Upper lobe of left lung (tissue), 6 donors: ENCODE measurements at regions not wholly inside any gene's neighbourhood (a gene's known extent, or its start where the extent isn't known, plus 50 kb on each side); places are given as distances from the start of the nearest gene placed in this dataset.

Experiments used
- ATAC-seq, 2 donors: fragments of 200-7000 bp; cut with Tn5 transposase; one replicate each; pipeline ENCODE4 v1.9.1; 2022; ENCODE audit warnings: mild to moderate bottlenecking in 2 of 2, moderate library complexity in 2 of 2; ENCODE audit not compliant: low FRiP score in 2 of 2
- DNase-seq, 2 donors: peaks; one replicate each; pipeline ENCODE4 v3.0.0-alpha.2; 2019 to 2020
- H3K27ac ChIP-seq, 4 donors: fragments of 200-600 bp; sonication (generic); one replicate each; pipeline ENCODE4 v1.5.1; 2016 to 2019
- H3K27me3 ChIP-seq, 4 donors: fragments of 200-600 bp; sonication (generic); one replicate each; pipeline ENCODE4 v1.5.1; 2017 to 2019
- H3K36me3 ChIP-seq, 4 donors: fragments of 200-600 bp; sonication (generic); one replicate each; pipeline ENCODE4 v1.5.1; 2016 to 2019
- H3K4me1 ChIP-seq, 4 donors: fragments of 200-600 bp; sonication (generic); one replicate each; pipeline ENCODE4 v1.5.1; 2018 to 2019
- H3K4me3 ChIP-seq, 4 donors: fragments of 200-600 bp; sonication (generic); one replicate each; pipeline ENCODE4 v1.5.1; 2017 to 2019; ENCODE audit warnings: mild to moderate bottlenecking in 2 of 4, moderate library complexity in 1 of 4
- H3K9me3 ChIP-seq, 4 donors: fragments of 200-600 bp; sonication (generic); one replicate each; pipeline ENCODE4 v1.5.1; 2018 to 2019
- EP300 ChIP-seq, 4 donors: sonication (generic); formaldehyde crosslinking; IDR thresholded peaks; one replicate each; pipeline ENCODE4 v1.5.1; 2017; ENCODE audit warnings: antibody characterized with exemption in 4 of 4, control low read depth in 2 of 4
- POLR2A ChIP-seq, 4 donors: fragments of 450-650 bp; IDR thresholded peaks; one replicate each; pipeline ENCODE4 v1.5.1; 2016 to 2017; ENCODE audit warnings: antibody characterized with exemption in 4 of 4, mild to moderate bottlenecking in 2 of 4
- POLR2AphosphoS5 ChIP-seq, 2 donors: sonication (generic); formaldehyde crosslinking; IDR thresholded peaks; one replicate each; pipeline ENCODE4 v1.5.1; 2017; ENCODE audit warnings: antibody characterized with exemption in 2 of 2
- WGBS, 2 donors: methylation state at CpG; one replicate each; pipeline ENCODE4 v1.1.5; 2017 to 2018; 5-methylcytosine and 5-hydroxymethylcytosine counted together
- TF ChIP-seq, protein P1 (sequence below), 6 experiments: fragments of 450-650 bp in 4 of 6; fragments of 200-600 bp in 2 of 6; sonication (generic) in 2 of 6; IDR thresholded peaks; one replicate each; pipeline ENCODE4 v1.5.1; 2016 to 2019; ENCODE audit warnings: antibody characterized with exemption in 6 of 6
- donor health status: DM: no; HTN: no; CAD: no; lungs with moderate emphysema.
- donor health status: DM: no; HTN: yes; CAD: no; lungs with severe emphysema.

DNA sequence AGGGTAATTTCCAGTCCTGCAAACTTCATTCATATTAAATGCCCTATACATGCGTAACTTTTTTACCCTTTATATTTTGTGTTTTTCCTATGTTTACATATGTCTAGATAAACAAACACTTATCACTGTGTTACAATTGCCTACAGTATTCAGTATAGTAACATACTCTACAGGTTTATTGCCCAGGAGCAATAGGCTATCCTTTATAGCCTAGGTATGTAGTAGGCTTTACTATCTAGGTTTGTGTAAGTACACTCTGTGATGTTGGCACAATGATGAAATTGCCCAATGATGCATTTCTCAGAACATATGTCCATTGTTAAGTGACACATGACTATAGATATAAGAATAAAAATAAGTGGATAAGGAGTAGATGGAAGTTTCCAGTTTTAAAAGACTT, 345.5 kb upstream of the C1orf87 start:
- Histone ChIP-seq H3K9me3 (no peaks in the 10 kb centered on the region), H3K36me3 (no peaks in the 10 kb centered on the region), H3K4me1 (no peaks in the 10 kb centered on the region), H3K27ac (no peak overlapping the region), H3K4me3 (no peak overlapping the region), H3K27me3 (no peaks in the 10 kb centered on the region)
- TF ChIP-seq POLR2A (IDR thresholded peaks at IDR 0.05) = no peak
- no peak for TF ChIP-seq POLR2AphosphoS5 (IDR thresholded peaks at IDR 0.05)
- TF ChIP-seq EP300 (IDR thresholded peaks at IDR 0.05) = no peak
- TF ChIP-seq, protein P1, sequence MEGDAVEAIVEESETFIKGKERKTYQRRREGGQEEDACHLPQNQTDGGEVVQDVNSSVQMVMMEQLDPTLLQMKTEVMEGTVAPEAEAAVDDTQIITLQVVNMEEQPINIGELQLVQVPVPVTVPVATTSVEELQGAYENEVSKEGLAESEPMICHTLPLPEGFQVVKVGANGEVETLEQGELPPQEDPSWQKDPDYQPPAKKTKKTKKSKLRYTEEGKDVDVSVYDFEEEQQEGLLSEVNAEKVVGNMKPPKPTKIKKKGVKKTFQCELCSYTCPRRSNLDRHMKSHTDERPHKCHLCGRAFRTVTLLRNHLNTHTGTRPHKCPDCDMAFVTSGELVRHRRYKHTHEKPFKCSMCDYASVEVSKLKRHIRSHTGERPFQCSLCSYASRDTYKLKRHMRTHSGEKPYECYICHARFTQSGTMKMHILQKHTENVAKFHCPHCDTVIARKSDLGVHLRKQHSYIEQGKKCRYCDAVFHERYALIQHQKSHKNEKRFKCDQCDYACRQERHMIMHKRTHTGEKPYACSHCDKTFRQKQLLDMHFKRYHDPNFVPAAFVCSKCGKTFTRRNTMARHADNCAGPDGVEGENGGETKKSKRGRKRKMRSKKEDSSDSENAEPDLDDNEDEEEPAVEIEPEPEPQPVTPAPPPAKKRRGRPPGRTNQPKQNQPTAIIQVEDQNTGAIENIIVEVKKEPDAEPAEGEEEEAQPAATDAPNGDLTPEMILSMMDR (IDR thresholded peaks at IDR 0.05) = no peak
- WGBS, 2 donors = 94 to 100% methylated on average over 1 of the region's 1 CpG
- no peak for ATAC-seq
- no peak for DNase-seq

DNA sequence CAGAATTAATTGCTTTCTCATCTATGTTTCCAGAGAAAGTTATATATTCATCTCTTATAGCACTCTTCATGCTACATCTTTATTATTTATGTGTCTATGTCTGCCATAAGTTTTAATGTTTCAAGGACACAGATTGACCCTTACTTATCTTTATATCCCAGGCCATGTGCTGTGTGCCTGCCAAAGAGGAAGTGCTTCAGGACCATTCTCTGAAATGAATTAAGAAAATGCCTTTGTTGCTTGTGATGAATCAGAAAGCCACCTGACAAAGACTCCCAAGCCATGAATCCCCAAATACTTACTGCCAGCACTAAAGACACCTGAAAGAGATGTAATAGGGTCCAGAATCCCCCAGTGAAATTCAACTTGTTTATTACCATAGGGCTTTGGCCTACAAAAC, 342.1 kb upstream of the C1orf87 start:
- DNase-seq (no peak), ATAC-seq (no peak)
- Histone ChIP-seq H3K4me3 (no peak overlapping the region), H3K36me3 (no peaks in the 10 kb centered on the region), H3K27me3 (no peaks in the 10 kb centered on the region), H3K9me3 (no peaks in the 10 kb centered on the region), H3K27ac (no peak overlapping the region), H3K4me1 (no peaks in the 10 kb centered on the region)
- no peak for TF ChIP-seq POLR2AphosphoS5 (IDR thresholded peaks at IDR 0.05)
- TF ChIP-seq, protein P1 (IDR thresholded peaks at IDR 0.05) = no peak

DNA sequence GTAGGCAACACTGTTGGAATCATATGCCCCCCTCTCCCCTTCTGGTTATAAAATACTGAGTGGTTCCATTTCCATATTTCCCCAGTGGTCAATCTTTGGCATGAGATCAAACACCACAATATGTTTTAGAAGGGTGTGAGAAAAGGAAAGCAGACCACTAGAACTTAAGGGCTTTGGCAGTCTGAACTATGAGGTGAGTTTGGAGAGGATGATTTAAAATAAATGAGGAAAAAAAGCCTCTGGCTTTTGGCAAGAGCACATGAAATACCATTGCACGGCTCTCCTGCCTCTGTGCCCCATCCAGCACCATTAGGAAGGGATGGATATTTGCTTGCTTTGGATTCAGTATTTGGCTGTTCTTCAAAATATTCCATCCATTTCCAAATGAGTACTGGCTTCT, 339.5 kb upstream of the C1orf87 start:
- H3K27me3 ChIP-seq = no peaks in the 10 kb centered on the region
- H3K27ac ChIP-seq = no peak overlapping the region
- no peak for TF ChIP-seq POLR2A (IDR thresholded peaks at IDR 0.05)
- TF ChIP-seq POLR2AphosphoS5 (IDR thresholded peaks at IDR 0.05) = no peak
- TF ChIP-seq, protein P1 (IDR thresholded peaks at IDR 0.05) = no peak
- no peak for TF ChIP-seq EP300 (IDR thresholded peaks at IDR 0.05)
- DNase-seq = no peak
- no peaks in the 10 kb centered on the region for H3K36me3 ChIP-seq
- no peak overlapping the region for H3K4me3 ChIP-seq
- no peak for ATAC-seq
- H3K4me1 ChIP-seq = no peaks in the 10 kb centered on the region
- H3K9me3 ChIP-seq = no peaks in the 10 kb centered on the region
- 45 to 76% methylated on average over 1 of the region's 1 CpG for WGBS, 2 donors

DNA sequence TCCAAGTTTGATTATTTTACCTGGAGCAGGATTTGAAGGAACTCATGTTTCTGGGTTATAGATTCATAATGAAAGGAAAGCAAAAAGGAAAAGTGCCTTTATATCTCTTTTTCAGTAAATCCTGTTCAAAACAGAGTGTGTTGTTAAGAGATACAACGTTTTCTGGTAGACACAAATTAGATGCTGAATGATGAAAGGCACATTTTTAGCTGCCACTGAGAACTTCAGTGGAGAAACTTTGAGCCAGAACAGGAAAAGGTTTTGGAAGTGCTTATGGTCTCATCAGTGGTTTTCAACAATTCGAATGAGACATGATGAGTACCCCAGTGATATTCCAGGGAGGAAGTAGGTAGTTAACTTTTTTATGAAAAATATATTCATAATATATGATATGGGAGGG, 338.0 kb upstream of the C1orf87 start:
- no peaks in the 10 kb centered on the region for H3K9me3 ChIP-seq
- H3K4me3 ChIP-seq = no peak overlapping the region
- H3K27me3 ChIP-seq = no peaks in the 10 kb centered on the region
- DNase-seq (no peak), ATAC-seq (no peak)
- 50 to 58% methylated on average over 2 of the region's 2 CpGs for WGBS, 2 donors
- H3K36me3 ChIP-seq = no peaks in the 10 kb centered on the region
- no peak overlapping the region for H3K27ac ChIP-seq
- TF ChIP-seq EP300 (IDR thresholded peaks at IDR 0.05) (no peak), POLR2AphosphoS5 (IDR thresholded peaks at IDR 0.05) (no peak), POLR2A (IDR thresholded peaks at IDR 0.05) (no peak)
- TF ChIP-seq, protein P1 (IDR thresholded peaks at IDR 0.05) = no peak
- H3K4me1 ChIP-seq = no peaks in the 10 kb centered on the region

DNA sequence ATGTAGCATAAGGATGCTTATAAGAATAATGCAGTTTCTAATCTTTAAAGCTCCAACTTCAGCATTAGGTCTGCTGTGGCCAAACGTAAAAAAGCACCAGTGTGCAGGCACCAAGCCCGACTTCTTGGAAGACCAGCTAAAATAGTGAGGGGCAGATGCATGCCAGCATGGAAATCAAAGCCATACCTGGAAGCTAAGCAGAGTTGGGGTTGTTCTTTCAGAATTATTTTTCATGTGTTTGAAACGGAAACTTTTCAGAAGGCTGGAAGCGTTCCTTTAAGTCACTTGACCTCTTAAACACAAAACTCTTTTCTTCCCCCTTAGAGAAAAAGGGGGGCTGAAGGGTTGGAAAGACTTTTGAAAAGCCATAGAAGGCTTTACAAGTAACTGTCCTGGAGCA, 329.2 kb upstream of the C1orf87 start:
- no peak for TF ChIP-seq EP300 (IDR thresholded peaks at IDR 0.05)
- no peak for TF ChIP-seq POLR2AphosphoS5 (IDR thresholded peaks at IDR 0.05)
- no peak for TF ChIP-seq POLR2A (IDR thresholded peaks at IDR 0.05)
- TF ChIP-seq, protein P1 (IDR thresholded peaks at IDR 0.05) = no peak
- ATAC-seq (no peak), DNase-seq (no peak)
- 70% methylated on average over 4 of the region's 4 CpGs for WGBS, 2 donors
- H3K27ac ChIP-seq = no peak overlapping the region
- H3K27me3 ChIP-seq = no peaks in the 10 kb centered on the region
- no peak overlapping the region for H3K4me3 ChIP-seq
- H3K4me1 ChIP-seq = no peaks in the 10 kb centered on the region
- H3K36me3 ChIP-seq = no peaks in the 10 kb centered on the region
- no peaks in the 10 kb centered on the region for H3K9me3 ChIP-seq
